Stimulated activated CD8-positive, alpha-beta memory T cell treated with anti-CD3 and anti-CD28 coated beads, Interleukin-15, amount 100 ng/mL, for 4 hours (primary cell): ENCODE measurements at regions not wholly inside any gene's neighbourhood (a gene's known extent, or its start where the extent isn't known, plus 50 kb on each side); places are given as distances from the start of the nearest gene placed in this dataset.
A peak's percentile ranks its signal among the peaks of the same experiment; 100 is the strongest.

Source experiments
- DNase-seq, 2 donors: peaks; one replicate each; pipeline ENCODE4 v3.0.0-alpha.2; 2020; ENCODE audit warnings: low read depth in 2 of 2

GRCh38 chr14:89015016-89015415 is 190.6 kb downstream of the TTC8 start:
- DNase-seq, result no peak

GRCh38 chr14:89017417-89017816 is 193.0 kb downstream of the TTC8 start:
- no peak for DNase-seq

GRCh38 chr14:89022274-89022673 is 197.8 kb downstream of the TTC8 start:
- no peak for DNase-seq

- DNase-seq, result no peak
Observed at GRCh38 chr14:89024691-89025090, 200.2 kb downstream of the TTC8 start.

GRCh38 chr14:89025561-89026236 is 201.2 kb downstream of the TTC8 start:
- no peak for DNase-seq

- peak in 1 of 2 donors; percentile 20 for DNase-seq
Observed at GRCh38 chr14:89027097-89027740, 202.8 kb downstream of the TTC8 start.

- DNase-seq, result no peak
Observed at GRCh38 chr14:89028462-89029134, 204.1 kb downstream of the TTC8 start.

GRCh38 chr14:89029961-89030694 is 205.7 kb downstream of the TTC8 start:
- no peak for DNase-seq

GRCh38 chr14:89030921-89031320 is 206.5 kb downstream of the TTC8 start:
- no peak for DNase-seq

- DNase-seq, result no peak
Observed at GRCh38 chr14:89032086-89032649, 207.7 kb downstream of the TTC8 start.

GRCh38 chr14:89033756-89034155 is 209.3 kb downstream of the TTC8 start:
- DNase-seq, result no peak

GRCh38 chr14:89036371-89036770 is 211.9 kb downstream of the TTC8 start:
- DNase-seq, result no peak

- DNase-seq, result no peak
Observed at GRCh38 chr14:89037065-89037464, 212.6 kb downstream of the TTC8 start.

- no peak for DNase-seq
Observed at GRCh38 chr14:89040080-89040459, 215.6 kb downstream of the TTC8 start.

GRCh38 chr14:89040460-89041256 is 216.2 kb downstream of the TTC8 start:
- DNase-seq, result peak; percentile 41 to 58

GRCh38 chr14:89041257-89041582 is 216.8 kb downstream of the TTC8 start:
- no peak for DNase-seq

- DNase-seq, result no peak
Observed at GRCh38 chr14:89042021-89042420, 217.6 kb downstream of the TTC8 start.

GRCh38 chr14:89053303-89053702 is 228.9 kb downstream of the TTC8 start:
- DNase-seq, result no peak

- no peak for DNase-seq
Observed at GRCh38 chr14:89056394-89056793, 231.9 kb downstream of the TTC8 start.

GRCh38 chr14:89058697-89059096 is 234.2 kb downstream of the TTC8 start:
- no peak for DNase-seq

GRCh38 chr14:89060191-89060590 is 235.7 kb downstream of the TTC8 start:
- no peak for DNase-seq
